ENCODE measurements at regions not wholly inside any gene's neighbourhood (a gene's known extent, or its start where the extent isn't known, plus 50 kb on each side); places are given as distances from the start of the nearest gene placed in this dataset.

- TF ChIP-seq CTCF (IDR thresholded peaks at IDR 0.05; ENCODE audit: low read depth, low read length) (no peak), EZH2phosphoT487 (IDR thresholded peaks at IDR 0.05; ENCODE audit: low read depth) (no peak)
- 0 out of 2 replicates have a peak, but pooled peaks cover 10% of the 10 kb centered on the region for H3K9me3 ChIP-seq (ENCODE audit: insufficient read depth, low read length)
- H3K36me3 ChIP-seq (replicated peaks; ENCODE audit: low read depth, low read length): no peaks in the 10 kb centered on the region
- no peak overlapping the region for H3K9ac ChIP-seq (ENCODE audit: low read length)
- no peak overlapping the region for H3K27ac ChIP-seq (ENCODE audit: low read length)
- H3K27me3 ChIP-seq (ENCODE audit: low read depth, low read length): no peaks in the 10 kb centered on the region
- no peak overlapping the region for H3K4me2 ChIP-seq (ENCODE audit: low read length)
- H4K20me1 ChIP-seq (ENCODE audit: insufficient read depth, low read length): no peaks in the 10 kb centered on the region
- H3K4me3 ChIP-seq (ENCODE audit: low read length): no peak overlapping the region
- H3K79me2 ChIP-seq (ENCODE audit: low read length): no peaks in the 10 kb centered on the region
- no peaks in the 10 kb centered on the region for H3K4me1 ChIP-seq (ENCODE audit: low read length)
- H2AFZ ChIP-seq (ENCODE audit: low read depth, low read length): no peak overlapping the region
Measured at GRCh38 chr12:23359975-23360701, 589.3 kb downstream of the SOX5 start.

- TF ChIP-seq CTCF (IDR thresholded peaks at IDR 0.05; ENCODE audit: low read depth, low read length) (peak; percentile 35), EZH2phosphoT487 (IDR thresholded peaks at IDR 0.05; ENCODE audit: low read depth) (no peak)
- Histone ChIP-seq H3K27ac (ENCODE audit: low read length) (no peak overlapping the region), H2AFZ (ENCODE audit: low read depth, low read length) (no peak overlapping the region), H3K36me3 (replicated peaks; ENCODE audit: low read depth, low read length) (no peaks in the 10 kb centered on the region), H3K4me2 (ENCODE audit: low read length) (no peak overlapping the region), H3K79me2 (ENCODE audit: low read length) (no peaks in the 10 kb centered on the region), H4K20me1 (ENCODE audit: insufficient read depth, low read length) (no peaks in the 10 kb centered on the region), H3K9me3 (ENCODE audit: insufficient read depth, low read length) (0 out of 2 replicates have a peak, but pooled peaks cover 10% of the 10 kb centered on the region), H3K9ac (ENCODE audit: low read length) (no peak overlapping the region), H3K4me3 (ENCODE audit: low read length) (no peak overlapping the region), H3K27me3 (ENCODE audit: low read depth, low read length) (no peaks in the 10 kb centered on the region), H3K4me1 (ENCODE audit: low read length) (no peaks in the 10 kb centered on the region)
Measured at GRCh38 chr12:23361971-23362370, 587.5 kb downstream of the SOX5 start.

- no peak overlapping the region for H3K9ac ChIP-seq (ENCODE audit: low read length)
- no peak overlapping the region for H3K4me2 ChIP-seq (ENCODE audit: low read length)
- no peaks in the 10 kb centered on the region for H3K27me3 ChIP-seq (ENCODE audit: low read depth, low read length)
- no peak overlapping the region for H3K4me3 ChIP-seq (ENCODE audit: low read length)
- H3K27ac ChIP-seq (ENCODE audit: low read length): no peak overlapping the region
- H3K9me3 ChIP-seq (ENCODE audit: insufficient read depth, low read length): 0 out of 2 replicates have a peak, but pooled peaks cover 8% of the 10 kb centered on the region
- H3K79me2 ChIP-seq (ENCODE audit: low read length): no peaks in the 10 kb centered on the region
- H3K36me3 ChIP-seq (replicated peaks; ENCODE audit: low read depth, low read length): no peaks in the 10 kb centered on the region
- TF ChIP-seq EZH2phosphoT487 (IDR thresholded peaks at IDR 0.05; ENCODE audit: low read depth) (no peak), CTCF (IDR thresholded peaks at IDR 0.05; ENCODE audit: low read depth, low read length) (no peak)
- no peak overlapping the region for H2AFZ ChIP-seq (ENCODE audit: low read depth, low read length)
- no peaks in the 10 kb centered on the region for H3K4me1 ChIP-seq (ENCODE audit: low read length)
- H4K20me1 ChIP-seq (ENCODE audit: insufficient read depth, low read length): no peaks in the 10 kb centered on the region
Measured at GRCh38 chr12:23368590-23368989, 580.9 kb downstream of the SOX5 start.

- Histone ChIP-seq H3K9ac (ENCODE audit: low read length) (no peak overlapping the region), H3K36me3 (replicated peaks; ENCODE audit: low read depth, low read length) (no peaks in the 10 kb centered on the region), H3K27me3 (ENCODE audit: low read depth, low read length) (no peaks in the 10 kb centered on the region), H2AFZ (ENCODE audit: low read depth, low read length) (no peak overlapping the region), H4K20me1 (ENCODE audit: insufficient read depth, low read length) (no peaks in the 10 kb centered on the region), H3K27ac (ENCODE audit: low read length) (no peak overlapping the region), H3K79me2 (ENCODE audit: low read length) (no peaks in the 10 kb centered on the region), H3K9me3 (ENCODE audit: insufficient read depth, low read length) (no peaks in the 10 kb centered on the region), H3K4me3 (ENCODE audit: low read length) (no peak overlapping the region), H3K4me1 (ENCODE audit: low read length) (no peaks in the 10 kb centered on the region), H3K4me2 (ENCODE audit: low read length) (no peak overlapping the region)
- TF ChIP-seq EZH2phosphoT487 (IDR thresholded peaks at IDR 0.05; ENCODE audit: low read depth): no peak
- no peak for TF ChIP-seq CTCF (IDR thresholded peaks at IDR 0.05; ENCODE audit: low read depth, low read length)
Measured at GRCh38 chr12:23375621-23376020, 573.8 kb downstream of the SOX5 start.
